HG02623 (cell line): ENCODE measurements at regions not wholly inside any gene's neighbourhood (a gene's known extent, or its start where the extent isn't known, plus 50 kb on each side); places are given as distances from the start of the nearest gene placed in this dataset.

Source experiments
- ATAC-seq: cut with Tn5 transposase; IDR thresholded peaks from one replicate; pipeline ENCODE4 v1.9.1; 2021; ENCODE audit warnings: moderate library complexity; ENCODE audit not compliant: unreplicated experiment

DNA sequence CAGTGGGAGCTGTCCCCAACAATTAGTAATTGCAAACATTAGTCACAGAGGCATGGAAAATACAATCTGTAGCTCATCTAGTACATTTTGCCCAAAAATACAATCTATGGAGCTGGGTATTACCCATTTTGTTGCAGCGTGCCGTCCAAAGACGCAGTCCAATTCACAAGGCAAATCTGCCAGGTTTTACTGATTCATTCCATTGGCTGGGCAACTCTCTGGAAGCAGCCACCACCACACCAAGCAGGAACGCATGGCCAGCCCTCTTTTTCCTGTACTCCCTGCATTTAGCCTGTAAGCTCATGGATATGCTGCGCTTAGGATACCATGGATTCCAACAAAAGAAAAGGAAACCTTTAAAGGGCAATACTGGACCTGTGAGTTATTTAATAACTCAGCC lies 60.5 kb upstream of the ARRDC4 start:
- no peak for ATAC-seq

DNA sequence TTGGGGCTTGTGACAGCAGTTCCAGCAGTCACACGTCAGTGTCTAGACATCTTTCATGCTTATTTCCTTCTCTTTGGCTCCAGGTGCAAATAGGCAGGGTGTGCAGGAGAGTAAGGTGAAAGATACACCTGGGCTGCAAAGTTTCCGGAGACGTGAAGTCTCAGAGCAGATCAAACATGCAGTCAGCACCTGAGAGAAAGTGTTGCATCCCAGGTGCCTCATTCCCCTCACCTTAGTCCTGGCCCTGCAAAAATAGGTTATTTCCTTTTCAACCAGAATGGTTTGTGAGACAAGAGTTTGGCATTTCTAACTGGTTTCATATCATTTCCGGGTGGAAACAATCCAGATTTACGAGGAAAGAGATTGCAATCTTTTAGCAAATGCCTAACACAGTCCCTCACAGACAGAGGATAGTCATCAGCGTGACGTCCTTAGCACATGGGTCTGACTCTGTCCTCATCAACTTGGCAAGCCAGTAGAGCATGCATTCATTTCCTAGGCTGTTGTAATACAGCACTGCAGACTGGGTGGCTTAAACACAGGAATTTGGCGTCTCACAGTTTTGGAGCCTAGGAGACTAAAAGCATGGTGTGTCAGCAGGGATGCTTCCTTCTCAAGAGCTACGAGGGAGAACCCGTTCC lies 58.2 kb upstream of the ARRDC4 start:
- no peak for ATAC-seq

- ATAC-seq = no peak
These were observed 56.9 kb upstream of the ARRDC4 start for GRCh38 chr15:97903560-97903959.

- no peak for ATAC-seq
These were observed 56.4 kb upstream of the ARRDC4 start for GRCh38 chr15:97903971-97904572.

DNA sequence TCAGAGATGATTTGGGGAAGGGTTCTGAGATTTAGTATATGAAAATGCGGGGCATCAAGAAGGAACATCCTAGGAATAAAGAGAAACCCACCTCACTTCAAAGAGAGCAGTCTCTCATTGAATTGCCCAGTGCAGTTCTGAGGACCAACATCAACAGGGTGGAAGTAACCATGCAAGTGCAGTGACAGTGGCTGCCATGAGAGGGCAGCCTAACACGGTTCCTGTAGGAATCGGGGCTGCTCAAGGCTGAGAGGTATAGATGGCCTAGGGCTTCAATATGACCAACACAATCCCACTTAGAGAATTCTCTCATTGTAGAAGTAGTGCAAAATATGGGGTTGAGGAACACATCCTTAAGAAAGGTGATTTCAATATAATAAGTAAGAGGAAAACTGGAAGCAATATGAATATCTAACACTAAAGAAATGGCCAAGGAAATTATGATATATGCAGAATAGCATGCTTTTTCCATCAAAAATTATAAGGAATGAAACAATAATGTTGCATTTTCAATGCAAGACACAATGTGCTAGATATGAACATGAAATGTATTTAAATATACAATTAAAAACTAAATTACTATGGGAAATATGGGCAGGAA lies 51.1 kb upstream of the ARRDC4 start:
- peak; percentile 96 for ATAC-seq
